ENCODE measurements at regions not wholly inside any gene's neighbourhood (a gene's known extent, or its start where the extent isn't known, plus 50 kb on each side); places are given as distances from the start of the nearest gene placed in this dataset.

DNA sequence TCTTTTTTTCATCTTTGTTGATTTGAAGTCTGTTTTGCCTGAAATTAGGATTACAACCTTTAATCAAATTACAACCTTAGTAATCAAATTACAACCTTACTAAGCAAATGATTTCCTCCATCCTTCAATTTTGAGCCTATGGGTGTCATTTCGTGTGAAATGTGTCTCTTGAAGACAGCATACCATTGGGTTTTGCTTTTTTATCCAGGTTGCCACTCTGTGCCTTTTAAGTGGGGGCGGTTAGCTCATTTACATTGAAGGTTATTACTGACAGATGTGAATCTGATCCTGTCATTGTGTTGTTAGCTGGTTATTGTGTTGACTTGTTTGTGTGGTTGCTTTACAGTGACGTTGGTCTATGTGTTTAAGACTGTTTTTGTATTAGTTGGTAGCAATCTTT lies 74.8 kb upstream of the BCL9 start:
- TF ChIP-seq, protein P1, sequence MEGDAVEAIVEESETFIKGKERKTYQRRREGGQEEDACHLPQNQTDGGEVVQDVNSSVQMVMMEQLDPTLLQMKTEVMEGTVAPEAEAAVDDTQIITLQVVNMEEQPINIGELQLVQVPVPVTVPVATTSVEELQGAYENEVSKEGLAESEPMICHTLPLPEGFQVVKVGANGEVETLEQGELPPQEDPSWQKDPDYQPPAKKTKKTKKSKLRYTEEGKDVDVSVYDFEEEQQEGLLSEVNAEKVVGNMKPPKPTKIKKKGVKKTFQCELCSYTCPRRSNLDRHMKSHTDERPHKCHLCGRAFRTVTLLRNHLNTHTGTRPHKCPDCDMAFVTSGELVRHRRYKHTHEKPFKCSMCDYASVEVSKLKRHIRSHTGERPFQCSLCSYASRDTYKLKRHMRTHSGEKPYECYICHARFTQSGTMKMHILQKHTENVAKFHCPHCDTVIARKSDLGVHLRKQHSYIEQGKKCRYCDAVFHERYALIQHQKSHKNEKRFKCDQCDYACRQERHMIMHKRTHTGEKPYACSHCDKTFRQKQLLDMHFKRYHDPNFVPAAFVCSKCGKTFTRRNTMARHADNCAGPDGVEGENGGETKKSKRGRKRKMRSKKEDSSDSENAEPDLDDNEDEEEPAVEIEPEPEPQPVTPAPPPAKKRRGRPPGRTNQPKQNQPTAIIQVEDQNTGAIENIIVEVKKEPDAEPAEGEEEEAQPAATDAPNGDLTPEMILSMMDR (IDR thresholded peaks at IDR 0.05; ENCODE audit: poor library complexity, severe bottlenecking), result no peak
- no peak for ATAC-seq (ENCODE audit: low read depth)
- no peaks in the 10 kb centered on the region for H3K9me3 ChIP-seq (ENCODE audit: severe bottlenecking)

DNA sequence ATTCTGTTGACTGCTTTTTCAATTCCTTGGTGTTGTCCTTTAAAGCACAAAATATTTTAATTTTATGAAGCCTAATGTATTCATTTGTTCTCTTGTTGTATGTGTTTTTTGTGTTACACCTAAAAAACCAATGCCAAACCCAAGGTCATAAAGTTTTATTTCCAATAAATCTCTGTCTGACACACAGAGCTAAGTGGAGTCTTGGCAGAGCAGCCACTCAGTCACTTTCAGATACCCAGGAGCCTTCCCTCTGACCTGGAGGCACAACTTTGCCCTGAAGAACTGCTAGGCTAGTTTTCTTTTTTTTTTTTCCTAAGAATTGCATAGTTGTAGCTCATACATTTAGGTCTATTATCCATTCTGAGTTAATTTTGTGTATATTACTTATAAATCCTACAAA lies 71.2 kb upstream of the BCL9 start:
- Histone ChIP-seq H3K36me3 (ENCODE audit: low read depth) (no peaks in the 10 kb centered on the region), H3K9me3 (ENCODE audit: severe bottlenecking) (no peaks in the 10 kb centered on the region), H3K4me1 (ENCODE audit: insufficient read depth, poor library complexity, severe bottlenecking) (no peaks in the 10 kb centered on the region), H3K27ac (ENCODE audit: poor library complexity, severe bottlenecking) (no peak overlapping the region), H3K4me3 (ENCODE audit: severe bottlenecking) (no peak overlapping the region), H3K27me3 (ENCODE audit: insufficient read depth, poor library complexity, severe bottlenecking) (no peaks in the 10 kb centered on the region)
- ATAC-seq (ENCODE audit: low read depth) (no peak), DNase-seq (ENCODE audit: low spot score) (no peak)
- TF ChIP-seq, protein P1 (IDR thresholded peaks at IDR 0.05; ENCODE audit: poor library complexity, severe bottlenecking), result no peak

More for the DNA sequence above, 74.8 kb upstream of the BCL9 start:
- Histone ChIP-seq H3K27me3 (ENCODE audit: insufficient read depth, poor library complexity, severe bottlenecking) (no peaks in the 10 kb centered on the region), H3K4me1 (ENCODE audit: insufficient read depth, poor library complexity, severe bottlenecking) (no peaks in the 10 kb centered on the region), H3K4me3 (ENCODE audit: severe bottlenecking) (no peak overlapping the region), H3K27ac (ENCODE audit: poor library complexity, severe bottlenecking) (no peak overlapping the region), H3K36me3 (ENCODE audit: low read depth) (no peaks in the 10 kb centered on the region)
- no peak for DNase-seq (ENCODE audit: low spot score)

DNA sequence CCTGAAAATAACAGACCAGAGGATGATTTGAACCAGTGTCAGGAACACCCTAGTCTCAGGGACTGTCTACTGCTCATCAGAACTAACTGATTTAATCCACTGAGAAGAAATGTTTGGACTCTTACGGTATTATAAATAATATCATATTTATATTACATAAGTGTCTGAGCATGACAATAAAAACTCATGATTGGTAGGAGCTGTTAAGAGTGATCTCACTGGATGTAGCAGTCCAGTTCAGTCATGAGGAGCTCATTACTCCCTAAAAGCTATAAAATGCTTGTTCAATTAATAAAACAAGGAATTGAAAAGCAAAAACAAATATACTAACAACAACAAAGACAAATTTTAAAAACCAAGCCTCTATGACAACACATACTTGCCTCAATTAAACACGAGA lies 68.8 kb upstream of the BCL9 start:
- H3K9me3 ChIP-seq (ENCODE audit: severe bottlenecking), result no peaks in the 10 kb centered on the region
- no peaks in the 10 kb centered on the region for H3K27me3 ChIP-seq (ENCODE audit: insufficient read depth, poor library complexity, severe bottlenecking)
- no peak for DNase-seq (ENCODE audit: low spot score)
- TF ChIP-seq, protein P1 (IDR thresholded peaks at IDR 0.05; ENCODE audit: poor library complexity, severe bottlenecking), result no peak
- H3K4me3 ChIP-seq (ENCODE audit: severe bottlenecking), result no peak overlapping the region
- peaks cover 5% of the 10 kb centered on the region; the same call in 1 of the 2 replicates for H3K36me3 ChIP-seq (ENCODE audit: low read depth)
- ATAC-seq (ENCODE audit: low read depth), result no peak
- H3K4me1 ChIP-seq (ENCODE audit: insufficient read depth, poor library complexity, severe bottlenecking), result no peaks in the 10 kb centered on the region
- no peak overlapping the region for H3K27ac ChIP-seq (ENCODE audit: poor library complexity, severe bottlenecking)

DNA sequence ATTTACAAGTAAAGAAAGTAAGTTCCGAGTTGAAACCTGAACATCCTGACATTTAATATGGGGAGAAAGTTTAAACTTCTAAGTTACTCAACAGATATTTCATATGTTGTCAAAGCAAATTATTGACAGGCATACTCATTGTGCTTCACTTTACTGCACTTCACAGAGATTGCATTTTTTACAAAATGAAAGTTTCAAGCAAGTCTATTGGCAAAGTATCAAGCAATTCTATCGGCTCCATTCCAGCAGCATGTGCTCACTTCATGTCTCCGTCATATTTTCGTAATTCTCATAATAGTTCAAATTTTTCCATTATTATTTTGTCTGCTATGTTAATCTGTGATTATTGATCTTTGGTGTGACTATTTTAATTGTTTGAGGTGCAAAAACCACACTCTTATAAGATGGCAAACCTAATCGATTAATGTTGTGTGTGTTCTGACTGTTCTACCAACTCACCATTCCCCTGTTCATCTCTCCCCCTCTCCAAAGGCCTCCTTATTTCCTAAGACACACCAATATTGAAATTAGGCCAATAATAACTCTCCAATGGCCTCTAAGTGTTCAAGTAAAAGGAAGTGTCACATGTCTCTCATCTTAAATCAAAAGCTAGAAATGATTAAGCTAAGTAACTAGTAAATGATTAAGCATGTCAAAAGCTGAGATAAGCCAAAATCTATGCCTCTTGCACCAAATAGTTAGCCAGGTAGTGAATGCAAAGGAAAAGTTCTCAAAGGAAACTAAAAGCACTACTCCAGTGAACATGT lies 68.2 kb upstream of the BCL9 start:
- Histone ChIP-seq H3K27me3 (ENCODE audit: insufficient read depth, poor library complexity, severe bottlenecking) (no peaks in the 10 kb centered on the region), H3K4me1 (ENCODE audit: insufficient read depth, poor library complexity, severe bottlenecking) (no peaks in the 10 kb centered on the region), H3K36me3 (ENCODE audit: low read depth) (peaks cover 5% of the 10 kb centered on the region; the same call in 1 of the 2 replicates), H3K9me3 (ENCODE audit: severe bottlenecking) (no peaks in the 10 kb centered on the region), H3K4me3 (ENCODE audit: severe bottlenecking) (no peak overlapping the region), H3K27ac (ENCODE audit: poor library complexity, severe bottlenecking) (no peak overlapping the region)
- DNase-seq (ENCODE audit: low spot score) (no peak), ATAC-seq (ENCODE audit: low read depth) (no peak)
- TF ChIP-seq, protein P1 (IDR thresholded peaks at IDR 0.05; ENCODE audit: poor library complexity, severe bottlenecking), result no peak

DNA sequence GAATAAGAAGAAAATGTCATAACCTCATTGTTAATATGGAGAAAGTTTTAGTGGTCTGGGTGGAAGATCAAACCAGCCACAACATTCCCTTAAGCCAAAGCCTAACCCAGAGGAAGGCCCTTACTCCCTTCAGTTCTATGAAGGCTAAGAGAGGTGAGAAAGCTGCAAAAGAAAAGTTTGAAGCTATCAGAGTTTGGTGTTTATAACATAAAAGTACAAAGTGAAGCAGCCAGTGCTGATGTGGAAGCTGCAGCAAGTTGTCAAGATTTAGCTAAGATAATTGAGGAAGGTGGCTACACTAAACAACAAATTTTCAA lies 67.6 kb upstream of the BCL9 start:
- Histone ChIP-seq H3K36me3 (ENCODE audit: low read depth) (peaks cover 5% of the 10 kb centered on the region; the same call in 1 of the 2 replicates), H3K4me3 (ENCODE audit: severe bottlenecking) (no peak overlapping the region), H3K27ac (ENCODE audit: poor library complexity, severe bottlenecking) (no peak overlapping the region), H3K27me3 (ENCODE audit: insufficient read depth, poor library complexity, severe bottlenecking) (no peaks in the 10 kb centered on the region), H3K9me3 (ENCODE audit: severe bottlenecking) (no peaks in the 10 kb centered on the region), H3K4me1 (ENCODE audit: insufficient read depth, poor library complexity, severe bottlenecking) (no peaks in the 10 kb centered on the region)
- DNase-seq (ENCODE audit: low spot score) (no peak), ATAC-seq (ENCODE audit: low read depth) (no peak)
- TF ChIP-seq, protein P1 (IDR thresholded peaks at IDR 0.05; ENCODE audit: poor library complexity, severe bottlenecking), result no peak
